ENCODE measurements at regions not wholly inside any gene's neighbourhood (a gene's known extent, or its start where the extent isn't known, plus 50 kb on each side); places are given as distances from the start of the nearest gene placed in this dataset.

GRCh38 chr4:129788486-129788885, 692.5 kb downstream of the C4orf33 start:
- TF ChIP-seq CTCF (conservative IDR thresholded peaks at IDR 0.05; ENCODE audit: low read depth, low read length) (no peak), EZH2 (IDR thresholded peaks at IDR 0.05; ENCODE audit: borderline replicate concordance, low read depth, low read length, poor library complexity, severe bottlenecking) (no peak)

All from A673 (cell line).